Neural progenitor cell (in vitro differentiated cells): ENCODE measurements at regions not wholly inside any gene's neighbourhood (a gene's known extent, or its start where the extent isn't known, plus 50 kb on each side); places are given as distances from the start of the nearest gene placed in this dataset.

ENCODE experiments used
- DNase-seq: peaks from one replicate; pipeline ENCODE4 v3.0.0-alpha.2; 2016; ENCODE audit warnings: low spot score
- H2AFZ ChIP-seq: fragments of 200-600 bp; sonication (generic); replicated peaks from 2 replicates; pipeline ENCODE4 v1.6.1; 2016; ENCODE audit warnings: antibody characterized with exemption
- H3F3A ChIP-seq: fragments of 200-600 bp; sonication (generic); 2 replicates; pipeline ENCODE4 v1.6.1; 2016; ENCODE audit warnings: antibody characterized with exemption, low read depth
- H3K27ac ChIP-seq: fragments of 200-600 bp; sonication (generic); 2 replicates; pipeline ENCODE4 v1.5.1; 2016; ENCODE audit warnings: mild to moderate bottlenecking
- H3K27me3 ChIP-seq: fragments of 200-600 bp; sonication (generic); 2 replicates; pipeline ENCODE4 v1.6.1; 2016; ENCODE audit warnings: mild to moderate bottlenecking, moderate library complexity
- H3K36me3 ChIP-seq: fragments of 200-600 bp; sonication (generic); 2 replicates; pipeline ENCODE4 v1.5.1; 2016
- H3K4me1 ChIP-seq: fragments of 200-600 bp; sonication (generic); 2 replicates; pipeline ENCODE4 v1.6.1; 2016; ENCODE audit warnings: mixed run types
- H3K4me2 ChIP-seq: fragments of 200-600 bp; sonication (generic); 2 replicates; pipeline ENCODE4 v1.6.1; 2016
- H3K4me3 ChIP-seq: fragments of 200-600 bp; sonication (generic); 2 replicates; pipeline ENCODE4 v1.5.1; 2016
- H3K79me2 ChIP-seq: fragments of 200-600 bp; sonication (generic); 2 replicates; pipeline ENCODE4 v1.6.1; 2016; ENCODE audit warnings: low read depth
- H3K9ac ChIP-seq: fragments of 200-600 bp; sonication (generic); 2 replicates; pipeline ENCODE4 v1.6.1; 2016
- H3K9me3 ChIP-seq: fragments of 200-600 bp; sonication (generic); 2 replicates; pipeline ENCODE4 v1.5.1; 2016; ENCODE audit warnings: low read depth
- H4K20me1 ChIP-seq: fragments of 200-600 bp; sonication (generic); 2 replicates; pipeline ENCODE4 v1.6.1; 2016; ENCODE audit warnings: low read depth
- H3K27ac Mint-ChIP-seq: 3 replicates; pipeline ENCODE4 v1.8.0; 2021; ENCODE audit warnings: mixed read lengths
- H3K27me3 Mint-ChIP-seq: 2 replicates; pipeline ENCODE4 v1.8.0; 2022; ENCODE audit warnings: low read depth, mild to moderate bottlenecking, inconsistent platforms, moderate library complexity, mixed read lengths; ENCODE audit not compliant: insufficient read depth
- H3K36me3 Mint-ChIP-seq: 3 replicates; pipeline ENCODE4 v1.8.0; 2021; ENCODE audit warnings: mixed read lengths
- H3K4me1 Mint-ChIP-seq: 3 replicates; pipeline ENCODE4 v1.8.0; 2021; ENCODE audit warnings: mixed read lengths
- H3K4me3 Mint-ChIP-seq: 3 replicates; pipeline ENCODE4 v1.8.0; 2021; ENCODE audit warnings: mild to moderate bottlenecking, moderate library complexity, mixed read lengths
- H3K9me3 Mint-ChIP-seq: 3 replicates; pipeline ENCODE4 v1.8.0; 2020; ENCODE audit warnings: mixed read lengths
- CTCF ChIP-seq: fragments of 200-600 bp; sonication (generic); IDR thresholded peaks from 2 replicates; pipeline ENCODE4 v1.5.1; 2017; ENCODE audit warnings: antibody characterized with exemption, mild to moderate bottlenecking
- EZH2 ChIP-seq: fragments of 200-600 bp; sonication (generic); IDR thresholded peaks from 2 replicates; pipeline ENCODE4 v1.6.1; 2017; ENCODE audit warnings: antibody characterized with exemption, mild to moderate bottlenecking, moderate library complexity
- EZH2phosphoT487 ChIP-seq: fragments of 200-600 bp; sonication (generic); IDR thresholded peaks from 2 replicates; pipeline ENCODE4 v1.6.1; 2017; ENCODE audit warnings: antibody characterized with exemption

GRCh38 chr13:110978390-110978789, 63.5 kb upstream of the ANKRD10 start:
- H3F3A ChIP-seq = no peaks in the 10 kb centered on the region
- no peaks in the 10 kb centered on the region for H3K79me2 ChIP-seq
- Mint-ChIP-seq H3K4me3 (no peak overlapping the region), H3K27ac (no peak overlapping the region), H3K27me3 (peaks cover 8% of the 10 kb centered on the region), H3K9me3 (peaks cover 13% of the 10 kb centered on the region), H3K36me3 (no peaks in the 10 kb centered on the region), H3K4me1 (no peaks in the 10 kb centered on the region)
- no peak overlapping the region for H3K4me2 ChIP-seq
- H3K9me3 ChIP-seq = no peaks in the 10 kb centered on the region
- no peak for TF ChIP-seq EZH2phosphoT487
- no peak for TF ChIP-seq EZH2
- no peak for TF ChIP-seq CTCF
- no peak overlapping the region for H3K4me3 ChIP-seq
- no peak overlapping the region for H2AFZ ChIP-seq
- no peak overlapping the region for H3K27ac ChIP-seq
- no peak overlapping the region for H3K9ac ChIP-seq
- H3K36me3 ChIP-seq = no peaks in the 10 kb centered on the region
- DNase-seq = no peak
- H4K20me1 ChIP-seq = no peaks in the 10 kb centered on the region
- no peaks in the 10 kb centered on the region for H3K27me3 ChIP-seq
- no peaks in the 10 kb centered on the region for H3K4me1 ChIP-seq

GRCh38 chr13:110976785-110977184, 61.9 kb upstream of the ANKRD10 start:
- peaks cover 8% of the 10 kb centered on the region for H3K27me3 Mint-ChIP-seq

GRCh38 chr13:110973007-110973700, 58.3 kb upstream of the ANKRD10 start:
- Histone ChIP-seq H3K36me3 (no peaks in the 10 kb centered on the region), H3K4me2 (no peak overlapping the region), H3F3A (no peaks in the 10 kb centered on the region), H3K27ac (no peak overlapping the region), H2AFZ (no peak overlapping the region), H3K79me2 (no peaks in the 10 kb centered on the region), H3K27me3 (no peaks in the 10 kb centered on the region), H3K9me3 (no peaks in the 10 kb centered on the region), H3K4me1 (no peaks in the 10 kb centered on the region), H3K9ac (no peak overlapping the region), H3K4me3 (no peak overlapping the region), H4K20me1 (no peaks in the 10 kb centered on the region)
- Mint-ChIP-seq H3K27ac (no peak overlapping the region), H3K27me3 (peaks cover 4% of the 10 kb centered on the region), H3K4me1 (no peaks in the 10 kb centered on the region), H3K36me3 (no peaks in the 10 kb centered on the region), H3K4me3 (no peak overlapping the region), H3K9me3 (peaks cover 12% of the 10 kb centered on the region)
- no peak for DNase-seq
- TF ChIP-seq EZH2phosphoT487 (no peak), EZH2 (no peak), CTCF (no peak)

More at GRCh38 chr13:110976785-110977184, 61.9 kb upstream of the ANKRD10 start:
- H3K4me1 Mint-ChIP-seq = no peaks in the 10 kb centered on the region
- H3K9me3 Mint-ChIP-seq = peaks cover 20% of the 10 kb centered on the region
- no peaks in the 10 kb centered on the region for H3K9me3 ChIP-seq
- no peaks in the 10 kb centered on the region for H3K4me1 ChIP-seq
- H3K4me2 ChIP-seq = no peak overlapping the region
- no peak overlapping the region for H3K4me3 Mint-ChIP-seq
- DNase-seq = no peak
- no peak overlapping the region for H3K9ac ChIP-seq
- no peak overlapping the region for H2AFZ ChIP-seq
- H3K27ac ChIP-seq = no peak overlapping the region
- no peaks in the 10 kb centered on the region for H3K27me3 ChIP-seq
- no peaks in the 10 kb centered on the region for H3F3A ChIP-seq
- no peaks in the 10 kb centered on the region for H4K20me1 ChIP-seq
- no peaks in the 10 kb centered on the region for H3K36me3 ChIP-seq
- H3K4me3 ChIP-seq = no peak overlapping the region
- TF ChIP-seq EZH2 (no peak), EZH2phosphoT487 (no peak), CTCF (no peak)
- H3K79me2 ChIP-seq = no peaks in the 10 kb centered on the region
- no peaks in the 10 kb centered on the region for H3K36me3 Mint-ChIP-seq
- H3K27ac Mint-ChIP-seq = no peak overlapping the region
